ENCODE measurements at regions not wholly inside any gene's neighbourhood (a gene's known extent, or its start where the extent isn't known, plus 50 kb on each side); places are given as distances from the start of the nearest gene placed in this dataset.

DNA sequence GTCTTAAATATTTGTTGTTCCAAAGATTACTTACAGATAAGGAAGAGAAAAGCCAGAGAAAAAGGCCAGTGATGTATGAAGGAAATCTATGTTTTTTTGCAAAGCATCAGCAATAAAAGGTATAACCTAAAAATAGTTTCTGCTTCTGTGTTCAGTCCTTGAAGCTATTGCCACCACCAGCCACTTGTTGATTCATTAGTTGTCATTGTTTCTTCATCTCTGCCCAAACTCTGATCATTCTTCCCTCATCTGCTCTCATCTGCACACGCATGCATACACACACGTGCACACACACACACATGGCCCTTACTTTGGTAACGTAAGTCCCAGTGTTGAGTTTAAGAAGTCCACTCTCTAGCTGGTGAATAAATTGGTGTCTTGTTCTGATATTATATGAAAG, 540.7 kb downstream of the GATA3 start:
- DNase-seq (ENCODE audit: low spot score): no peak
- in situ Hi-C loops (cut with HindIII; ENCODE audit: low sequenced_read_pairs): no loop called here

DNA sequence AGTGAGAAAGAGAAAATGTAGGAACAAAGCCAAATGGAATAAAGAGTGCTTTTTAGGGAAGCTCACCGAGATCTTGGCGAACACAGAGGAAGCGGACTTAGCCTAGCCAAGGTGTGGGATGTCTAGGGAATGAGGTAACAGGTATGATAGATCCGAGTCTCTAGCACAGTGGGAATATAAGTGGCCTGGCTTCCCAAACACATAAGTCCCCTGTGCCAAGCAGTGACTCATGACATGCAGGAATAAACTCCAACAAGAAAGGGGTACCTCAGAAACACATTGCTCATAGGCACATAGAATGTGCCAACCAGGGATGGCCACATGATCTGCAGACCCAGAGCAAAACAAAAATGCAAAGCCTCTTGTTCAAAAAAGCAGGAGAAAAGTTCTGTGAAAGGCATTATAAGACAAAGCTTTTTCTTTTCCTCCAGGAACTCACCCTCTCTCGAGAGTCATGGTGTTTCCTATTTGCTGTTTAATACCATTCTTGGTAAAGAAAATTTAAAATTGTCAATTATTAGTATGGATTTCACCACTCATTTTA, 542.5 kb downstream of the GATA3 start:
- in situ Hi-C loops (cut with HindIII; ENCODE audit: low sequenced_read_pairs): no loop called here
- no peak for DNase-seq (ENCODE audit: low spot score)

DNA sequence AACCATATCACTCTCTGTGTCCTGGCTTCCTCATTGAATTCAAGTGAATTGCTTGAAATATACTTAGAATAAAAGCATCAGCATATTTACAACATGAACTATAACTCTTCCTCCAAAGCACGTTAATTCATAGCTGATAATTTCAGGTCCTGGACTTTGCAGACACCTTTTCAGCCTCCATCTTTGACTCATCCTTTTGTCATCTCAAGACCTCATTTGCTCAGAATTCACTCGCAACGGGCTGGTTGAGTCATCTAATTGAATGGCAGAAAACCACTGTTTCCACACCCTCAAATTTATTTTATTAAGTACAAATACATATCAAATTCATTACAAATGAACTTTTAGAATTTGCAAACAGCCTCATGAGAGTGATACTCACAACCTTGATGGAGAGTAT, 545.7 kb downstream of the GATA3 start:
- DNase-seq (ENCODE audit: low spot score): no peak
- in situ Hi-C loops (cut with HindIII; ENCODE audit: low sequenced_read_pairs): no loop called here

- no peak for DNase-seq (ENCODE audit: low spot score)
- in situ Hi-C loops (cut with HindIII; ENCODE audit: low sequenced_read_pairs): no loop called here
These were observed 548.3 kb downstream of the GATA3 start for GRCh38 chr10:8602821-8603220.

- in situ Hi-C loops (cut with HindIII; ENCODE audit: low sequenced_read_pairs): no loop called here
- DNase-seq (ENCODE audit: low spot score): no peak
These were observed 559.6 kb downstream of the GATA3 start for GRCh38 chr10:8614054-8614565.

DNA sequence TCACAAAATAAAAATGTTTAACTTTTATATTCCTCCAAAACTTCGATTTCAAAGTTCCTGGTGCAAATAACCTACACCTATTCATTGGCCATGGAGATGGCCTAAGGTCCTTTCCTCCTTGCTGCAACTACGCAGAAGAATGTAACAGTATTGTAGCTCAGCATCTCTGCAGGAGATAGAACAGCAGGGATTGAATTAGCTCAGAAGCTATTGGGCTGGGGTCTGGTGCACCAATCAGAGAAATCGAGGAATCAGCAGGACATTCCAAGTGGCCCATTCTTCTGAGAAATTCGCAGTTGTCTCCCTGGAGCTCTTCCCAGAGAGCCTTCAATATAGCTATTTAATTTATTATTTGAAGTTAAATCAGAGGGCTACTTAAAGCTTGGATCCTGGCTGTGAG, 560.6 kb downstream of the GATA3 start:
- in situ Hi-C loops (cut with HindIII; ENCODE audit: low sequenced_read_pairs): no loop called here
- no peak for DNase-seq (ENCODE audit: low spot score)

- no peak for DNase-seq (ENCODE audit: low spot score)
- in situ Hi-C loops (cut with HindIII; ENCODE audit: low sequenced_read_pairs): no loop called here
These were observed 561.7 kb downstream of the GATA3 start for GRCh38 chr10:8616166-8616565.

GRCh38 chr10:8617792-8618191, 563.3 kb downstream of the GATA3 start:
- in situ Hi-C loops (cut with HindIII; ENCODE audit: low sequenced_read_pairs): no loop called here
- no peak for DNase-seq (ENCODE audit: low spot score)

- in situ Hi-C loops (cut with HindIII; ENCODE audit: low sequenced_read_pairs): no loop called here
- DNase-seq (ENCODE audit: low spot score): no peak
These were observed 564.3 kb downstream of the GATA3 start for GRCh38 chr10:8618834-8619233.

GRCh38 chr10:8628351-8628750, 573.9 kb downstream of the GATA3 start:
- no peak for DNase-seq (ENCODE audit: low spot score)
- in situ Hi-C loops (cut with HindIII; ENCODE audit: low sequenced_read_pairs): no loop called here

DNA sequence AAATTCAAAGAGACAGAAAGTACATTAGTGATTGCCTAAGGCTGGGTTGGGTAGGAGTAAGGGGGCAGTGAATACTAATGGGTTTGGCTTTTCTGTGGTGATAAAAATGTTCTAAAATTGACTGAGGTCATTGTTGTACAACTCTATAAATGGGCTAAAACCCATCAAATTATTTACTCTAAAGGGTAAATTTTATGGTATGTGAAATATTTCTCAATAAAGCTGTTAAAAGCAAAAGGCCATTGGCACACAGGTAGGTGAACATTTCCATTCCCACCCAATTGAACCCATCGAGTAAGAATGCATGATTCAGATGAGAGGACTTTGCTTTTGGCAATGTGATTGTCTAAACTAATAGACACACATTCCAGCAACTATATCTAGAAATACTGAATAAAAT, 579.4 kb downstream of the GATA3 start:
- DNase-seq (ENCODE audit: low spot score): no peak
- in situ Hi-C loops (cut with HindIII; ENCODE audit: low sequenced_read_pairs): no loop called here

GRCh38 chr10:8636371-8636770, 581.9 kb downstream of the GATA3 start:
- in situ Hi-C loops (cut with HindIII; ENCODE audit: low sequenced_read_pairs): no loop called here
- no peak for DNase-seq (ENCODE audit: low spot score)

- in situ Hi-C loops (cut with HindIII; ENCODE audit: low sequenced_read_pairs): no loop called here
- no peak for DNase-seq (ENCODE audit: low spot score)
These were observed 583.2 kb downstream of the GATA3 start for GRCh38 chr10:8637640-8638039.

- DNase-seq (ENCODE audit: low spot score): no peak
- in situ Hi-C loops (cut with HindIII; ENCODE audit: low sequenced_read_pairs): no loop called here
These were observed 583.7 kb downstream of the GATA3 start for GRCh38 chr10:8638088-8638672.

DNA sequence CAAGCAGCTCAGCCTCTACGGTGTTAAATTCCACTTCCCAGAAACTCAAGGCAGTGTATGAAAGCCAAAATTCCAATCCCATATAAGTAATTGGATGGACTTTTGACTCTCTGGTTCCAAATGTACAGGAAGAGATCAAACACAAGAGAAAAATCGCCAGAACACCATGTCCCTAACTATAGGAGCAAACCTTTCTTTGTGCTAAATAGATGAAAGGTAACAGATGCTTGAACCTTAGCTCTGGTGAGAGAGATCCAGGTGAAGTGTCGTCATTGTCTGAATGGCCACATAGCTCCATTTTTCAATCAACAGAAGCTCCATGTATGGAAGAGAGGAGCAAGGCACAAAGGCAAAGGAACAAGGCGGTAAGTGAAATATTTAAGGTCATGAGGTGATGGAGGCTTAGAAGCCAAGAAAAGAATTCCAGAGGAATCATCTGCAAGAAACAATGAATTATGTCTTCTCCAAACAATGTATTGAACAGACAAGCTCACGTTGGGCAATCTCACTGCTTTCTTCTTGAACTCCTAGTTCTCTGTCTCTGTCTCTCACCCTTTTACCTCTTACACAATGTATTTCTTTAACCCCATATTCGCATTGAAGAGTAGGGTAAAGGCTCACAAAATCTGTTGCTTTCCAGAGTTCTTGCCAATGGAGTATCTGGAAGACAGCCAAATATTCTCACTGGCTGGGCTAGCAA, 585.1 kb downstream of the GATA3 start:
- DNase-seq (ENCODE audit: low spot score): no peak
- in situ Hi-C loops (cut with HindIII; ENCODE audit: low sequenced_read_pairs): no loop called here

DNA sequence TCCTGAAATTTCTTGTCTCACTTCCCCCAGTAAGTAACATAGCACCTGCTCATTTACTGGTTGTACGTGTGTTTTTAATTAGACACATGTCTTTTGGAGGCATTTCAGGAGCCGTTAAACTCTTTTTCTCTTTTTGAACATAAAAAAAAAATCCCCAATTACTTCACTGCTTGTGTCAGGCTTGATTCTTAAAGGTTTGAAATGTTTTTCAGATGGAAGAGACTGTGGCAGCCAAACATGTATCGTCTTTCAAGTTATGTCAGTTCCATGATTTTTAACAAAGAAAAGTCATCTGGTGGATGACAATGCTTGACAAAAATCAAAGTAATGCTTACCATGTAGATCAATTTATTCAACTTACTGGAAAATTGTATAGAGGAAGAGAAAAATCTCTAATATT, 585.8 kb downstream of the GATA3 start:
- in situ Hi-C loops (cut with HindIII; ENCODE audit: low sequenced_read_pairs): no loop called here
- DNase-seq (ENCODE audit: low spot score): no peak

DNA sequence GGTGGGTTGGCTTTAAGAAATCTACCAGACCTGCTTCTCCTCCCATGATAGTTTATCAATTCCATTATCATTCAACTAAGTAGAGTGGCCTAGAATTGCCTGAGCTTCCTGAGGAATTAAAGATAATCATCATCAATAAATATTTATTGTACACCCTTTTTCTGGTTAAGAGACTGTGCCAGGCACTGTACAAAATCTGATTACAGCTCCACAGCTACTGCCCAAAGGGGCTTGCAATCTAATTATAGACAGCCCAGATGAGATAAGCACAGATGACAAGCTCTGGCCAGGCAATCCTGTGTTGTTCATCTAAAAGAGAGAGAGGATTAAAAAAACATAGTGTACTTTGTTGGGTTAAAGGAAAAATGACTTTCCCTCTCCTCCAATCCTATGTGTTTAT, 586.4 kb downstream of the GATA3 start:
- in situ Hi-C loops (cut with HindIII; ENCODE audit: low sequenced_read_pairs): no loop called here
- DNase-seq (ENCODE audit: low spot score): no peak

- DNase-seq (ENCODE audit: low spot score): no peak
- in situ Hi-C loops (cut with HindIII; ENCODE audit: low sequenced_read_pairs): no loop called here
These were observed 601.8 kb downstream of the GATA3 start for GRCh38 chr10:8656261-8656660.

GRCh38 chr10:8659982-8660381, 605.5 kb downstream of the GATA3 start:
- DNase-seq (ENCODE audit: low spot score): no peak
- in situ Hi-C loops (cut with HindIII; ENCODE audit: low sequenced_read_pairs): no loop called here

DNA sequence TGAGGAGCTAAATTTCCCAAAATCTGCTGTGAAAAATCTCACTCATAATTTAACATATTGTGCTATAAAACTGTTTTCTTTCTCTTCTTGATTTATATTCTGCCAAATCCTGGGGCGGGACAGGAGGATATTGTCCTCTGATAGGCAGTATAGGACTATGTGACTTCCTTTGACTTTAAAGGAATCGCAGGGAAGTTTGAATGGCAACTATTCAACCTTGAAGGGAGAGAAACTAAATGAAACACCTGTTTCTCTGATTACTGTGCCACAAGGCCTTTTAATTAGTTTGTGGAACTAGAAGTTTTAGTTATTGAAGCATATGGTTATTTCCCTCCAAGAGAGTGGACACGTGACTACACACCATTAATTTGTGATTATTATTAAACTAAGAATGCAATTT, 607.4 kb downstream of the GATA3 start:
- no peak for DNase-seq (ENCODE audit: low spot score)
- in situ Hi-C loops (cut with HindIII; ENCODE audit: low sequenced_read_pairs): no loop called here

GRCh38 chr10:8663131-8663530, 608.6 kb downstream of the GATA3 start:
- no peak for DNase-seq (ENCODE audit: low spot score)
- in situ Hi-C loops (cut with HindIII; ENCODE audit: low sequenced_read_pairs): no loop called here
